ENCODE measurements at regions not wholly inside any gene's neighbourhood (a gene's known extent, or its start where the extent isn't known, plus 50 kb on each side); places are given as distances from the start of the nearest gene placed in this dataset.

GRCh38 chr11:127506647-127507046 is 506.1 kb upstream of the KIRREL3 start:
- ATAC-seq (ENCODE audit: poor library complexity) (no peak), DNase-seq (no peak)
- intact Hi-C loops (cut with DNase I): no loop called here

GRCh38 chr11:127506126-127506525 is 505.6 kb upstream of the KIRREL3 start:
- DNase-seq: no peak
- no peak for ATAC-seq (ENCODE audit: poor library complexity)
- intact Hi-C loops (cut with DNase I): no loop called here

GRCh38 chr11:127496165-127496564 is 495.6 kb upstream of the KIRREL3 start:
- intact Hi-C loops (cut with DNase I): no loop called here
- DNase-seq: no peak

GRCh38 chr11:127493330-127494022 is 492.9 kb upstream of the KIRREL3 start:
- no peak for DNase-seq
- intact Hi-C loops (cut with DNase I): no loop called here
- ATAC-seq (ENCODE audit: poor library complexity): no peak

More at GRCh38 chr11:127496165-127496564, 495.6 kb upstream of the KIRREL3 start:
- ATAC-seq (ENCODE audit: poor library complexity): no peak

- ATAC-seq (ENCODE audit: poor library complexity) (no peak), DNase-seq (no peak)
- intact Hi-C loops (cut with DNase I): no loop called here
Measured at GRCh38 chr11:127492029-127492428, 491.5 kb upstream of the KIRREL3 start.

- ATAC-seq (ENCODE audit: poor library complexity) (no peak), DNase-seq (no peak)
- intact Hi-C loops (cut with DNase I): no loop called here
Measured at GRCh38 chr11:127491589-127491988, 491.0 kb upstream of the KIRREL3 start.

GRCh38 chr11:127490896-127491295 is 490.3 kb upstream of the KIRREL3 start:
- DNase-seq: no peak
- intact Hi-C loops (cut with DNase I): no loop called here
- no peak for ATAC-seq (ENCODE audit: poor library complexity)

GRCh38 chr11:127485541-127485940 is 485.0 kb upstream of the KIRREL3 start:
- intact Hi-C loops (cut with DNase I): no loop called here
- ATAC-seq (ENCODE audit: poor library complexity) (no peak), DNase-seq (no peak)

- ATAC-seq (ENCODE audit: poor library complexity): no peak
- no peak for DNase-seq
- intact Hi-C loops (cut with DNase I): no loop called here
Measured at GRCh38 chr11:127481391-127481790, 480.8 kb upstream of the KIRREL3 start.

GRCh38 chr11:127478826-127479225 is 478.3 kb upstream of the KIRREL3 start:
- intact Hi-C loops (cut with DNase I): no loop called here
- no peak for ATAC-seq (ENCODE audit: poor library complexity)

GRCh38 chr11:127474766-127475165 is 474.2 kb upstream of the KIRREL3 start:
- DNase-seq (no peak), ATAC-seq (ENCODE audit: poor library complexity) (no peak)
- intact Hi-C loops (cut with DNase I): no loop called here

More at GRCh38 chr11:127478826-127479225, 478.3 kb upstream of the KIRREL3 start:
- DNase-seq: no peak

GRCh38 chr11:127472505-127472904 is 471.9 kb upstream of the KIRREL3 start:
- DNase-seq (no peak), ATAC-seq (ENCODE audit: poor library complexity) (no peak)
- intact Hi-C loops (cut with DNase I): no loop called here

GRCh38 chr11:127471662-127472061 is 471.1 kb upstream of the KIRREL3 start:
- intact Hi-C loops (cut with DNase I): no loop called here
- no peak for ATAC-seq (ENCODE audit: poor library complexity)
- no peak for DNase-seq

GRCh38 chr11:127470306-127470884 is 469.8 kb upstream of the KIRREL3 start:
- DNase-seq (no peak), ATAC-seq (ENCODE audit: poor library complexity) (no peak)
- intact Hi-C loops (cut with DNase I): no loop called here

GRCh38 chr11:127464325-127464724 is 463.8 kb upstream of the KIRREL3 start:
- intact Hi-C loops (cut with DNase I): no loop called here
- no peak for DNase-seq
- ATAC-seq (ENCODE audit: poor library complexity): no peak

GRCh38 chr11:127462065-127462344 is 461.4 kb upstream of the KIRREL3 start:
- ATAC-seq (ENCODE audit: poor library complexity) (no peak), DNase-seq (no peak)
- intact Hi-C loops (cut with DNase I): no loop called here

- ATAC-seq (ENCODE audit: poor library complexity) (no peak), DNase-seq (no peak)
- intact Hi-C loops (cut with DNase I): no loop called here
Measured at GRCh38 chr11:127461241-127462064, 460.9 kb upstream of the KIRREL3 start.

GRCh38 chr11:127458561-127458960 is 458.0 kb upstream of the KIRREL3 start:
- DNase-seq: no peak
- no peak for ATAC-seq (ENCODE audit: poor library complexity)
- intact Hi-C loops (cut with DNase I): no loop called here

- no peak for DNase-seq
- intact Hi-C loops (cut with DNase I): no loop called here
- ATAC-seq (ENCODE audit: poor library complexity): no peak
Measured at GRCh38 chr11:127454856-127455255, 454.3 kb upstream of the KIRREL3 start.

GRCh38 chr11:127452533-127452932 is 452.0 kb upstream of the KIRREL3 start:
- DNase-seq (no peak), ATAC-seq (ENCODE audit: poor library complexity) (no peak)
- intact Hi-C loops (cut with DNase I): no loop called here
